Cerebellar cortex (tissue), 1 donor: ENCODE measurements at regions not wholly inside any gene's neighbourhood (a gene's known extent, or its start where the extent isn't known, plus 50 kb on each side); places are given as distances from the start of the nearest gene placed in this dataset.
"Not testable (repeated sequence)": the region's sequence is repeated elsewhere in the genome, so short reads cannot be mapped to it uniquely, and the experiment has no call there.

Source experiments
- DNase-seq: peaks from one replicate; pipeline ENCODE4 v3.0.0-alpha.2; 2015; ENCODE audit warnings: low spot score

- no peak for DNase-seq
Measured at GRCh38 chr11:121358760-121359159, 66.2 kb downstream of the SC5D start.

GRCh38 chr11:121359591-121359990, 67.0 kb downstream of the SC5D start:
- peak; percentile 34 for DNase-seq

- not testable (repeated sequence) for DNase-seq
Measured at GRCh38 chr11:121362955-121363354, 70.4 kb downstream of the SC5D start.

- peak; percentile 97 for DNase-seq
Measured at GRCh38 chr11:121365304-121365703, 72.7 kb downstream of the SC5D start.

GRCh38 chr11:121366038-121366437, 73.5 kb downstream of the SC5D start:
- no peak for DNase-seq

- DNase-seq, result peak; percentile 46
Measured at GRCh38 chr11:121367001-121367843, 74.7 kb downstream of the SC5D start.

GRCh38 chr11:121367844-121368225, 75.3 kb downstream of the SC5D start:
- no peak for DNase-seq

- DNase-seq, result no peak
Measured at GRCh38 chr11:121368364-121369240, 76.0 kb downstream of the SC5D start.

- no peak for DNase-seq
Measured at GRCh38 chr11:121369366-121369765, 76.8 kb downstream of the SC5D start.

- no peak for DNase-seq
Measured at GRCh38 chr11:121372028-121372427, 79.5 kb downstream of the SC5D start.

- no peak for DNase-seq
Measured at GRCh38 chr11:121372671-121373429, 79.3 kb upstream of the SORL1 start.

- no peak for DNase-seq
Measured at GRCh38 chr11:121374286-121374985, 77.7 kb upstream of the SORL1 start.

- DNase-seq, result no peak
Measured at GRCh38 chr11:121376130-121376529, 76.0 kb upstream of the SORL1 start.

GRCh38 chr11:121379145-121379810, 72.8 kb upstream of the SORL1 start:
- DNase-seq, result not testable (repeated sequence)

- peak; percentile 77 for DNase-seq
Measured at GRCh38 chr11:121383716-121384115, 68.4 kb upstream of the SORL1 start.

- no peak for DNase-seq
Measured at GRCh38 chr11:121385688-121386087, 66.4 kb upstream of the SORL1 start.
